HL-60 (cell line): ENCODE measurements at regions not wholly inside any gene's neighbourhood (a gene's known extent, or its start where the extent isn't known, plus 50 kb on each side); places are given as distances from the start of the nearest gene placed in this dataset.

Source experiments
- CTCF ChIP-seq: IDR thresholded peaks from one replicate; pipeline ENCODE4 v1.5.1; 2011; ENCODE audit warnings: low read length, control low read depth, inconsistent platforms; ENCODE audit not compliant: insufficient read depth
- POLR2AphosphoS5 ChIP-seq: IDR thresholded peaks from 2 replicates; pipeline ENCODE4 v1.6.1; 2012; ENCODE audit warnings: low read depth
- REST ChIP-seq: IDR thresholded peaks from 2 replicates; pipeline ENCODE4 v1.6.1; 2012; ENCODE audit warnings: low read depth; ENCODE audit not compliant: insufficient replicate concordance

GRCh38 chr3:154893813-154894212, 186.3 kb upstream of the MME start:
- TF ChIP-seq CTCF (no peak), POLR2AphosphoS5 (no peak), REST (no peak)
